PC-3 (cell line): ENCODE measurements at regions not wholly inside any gene's neighbourhood (a gene's known extent, or its start where the extent isn't known, plus 50 kb on each side); places are given as distances from the start of the nearest gene placed in this dataset.

Experiments used
- EZH2 ChIP-seq: fragments of 300-600 bp; sonication (generic); IDR thresholded peaks from one replicate; pipeline ENCODE4 v1.6.1; 2017; ENCODE audit warnings: antibody characterized with exemption, mild to moderate bottlenecking, low read length; ENCODE audit not compliant: unreplicated experiment
- EZH2phosphoT487 ChIP-seq: fragments of 300-600 bp; sonication (generic); IDR thresholded peaks from 2 replicates; pipeline ENCODE4 v1.6.1; 2018; ENCODE audit warnings: mild to moderate bottlenecking, antibody characterized with exemption, low read length, borderline replicate concordance
- TF ChIP-seq, protein P1 (sequence below): fragments of 300-600 bp; sonication (generic); conservative IDR thresholded peaks from 2 replicates; pipeline ENCODE4 v1.5.1; 2017; ENCODE audit warnings: antibody characterized with exemption, low read depth, mild to moderate bottlenecking, low read length

DNA sequence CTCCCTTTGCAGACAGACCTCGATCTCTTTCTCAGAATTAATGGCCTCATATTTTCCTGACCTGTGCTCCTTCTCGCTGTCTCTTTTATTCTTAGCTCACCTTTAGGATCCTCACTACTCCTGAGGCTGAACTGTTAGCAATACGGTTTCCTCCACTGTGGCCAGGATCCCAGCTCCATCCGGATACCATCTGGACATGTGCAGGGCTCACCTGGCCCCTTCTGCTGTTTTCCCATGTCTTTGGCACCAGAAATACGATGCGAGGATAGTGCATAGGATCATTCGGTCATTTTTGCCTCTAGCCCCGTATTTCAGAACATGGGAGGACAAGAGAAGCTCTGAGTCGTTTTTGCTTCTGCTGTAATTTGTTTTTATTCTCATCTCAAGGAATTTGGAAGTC, 108.5 kb upstream of the KIF26B start:
- TF ChIP-seq, protein P1, sequence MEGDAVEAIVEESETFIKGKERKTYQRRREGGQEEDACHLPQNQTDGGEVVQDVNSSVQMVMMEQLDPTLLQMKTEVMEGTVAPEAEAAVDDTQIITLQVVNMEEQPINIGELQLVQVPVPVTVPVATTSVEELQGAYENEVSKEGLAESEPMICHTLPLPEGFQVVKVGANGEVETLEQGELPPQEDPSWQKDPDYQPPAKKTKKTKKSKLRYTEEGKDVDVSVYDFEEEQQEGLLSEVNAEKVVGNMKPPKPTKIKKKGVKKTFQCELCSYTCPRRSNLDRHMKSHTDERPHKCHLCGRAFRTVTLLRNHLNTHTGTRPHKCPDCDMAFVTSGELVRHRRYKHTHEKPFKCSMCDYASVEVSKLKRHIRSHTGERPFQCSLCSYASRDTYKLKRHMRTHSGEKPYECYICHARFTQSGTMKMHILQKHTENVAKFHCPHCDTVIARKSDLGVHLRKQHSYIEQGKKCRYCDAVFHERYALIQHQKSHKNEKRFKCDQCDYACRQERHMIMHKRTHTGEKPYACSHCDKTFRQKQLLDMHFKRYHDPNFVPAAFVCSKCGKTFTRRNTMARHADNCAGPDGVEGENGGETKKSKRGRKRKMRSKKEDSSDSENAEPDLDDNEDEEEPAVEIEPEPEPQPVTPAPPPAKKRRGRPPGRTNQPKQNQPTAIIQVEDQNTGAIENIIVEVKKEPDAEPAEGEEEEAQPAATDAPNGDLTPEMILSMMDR: no peak
- TF ChIP-seq EZH2: no peak
- TF ChIP-seq EZH2phosphoT487: no peak
